K562 (cell line): ENCODE measurements at regions not wholly inside any gene's neighbourhood (a gene's known extent, or its start where the extent isn't known, plus 50 kb on each side); places are given as distances from the start of the nearest gene placed in this dataset.

Experiments
- ATAC-seq: fragments of 200-7000 bp; cut with Tn5 transposase; 3 replicates; pipeline ENCODE4 v1.9.1; 2020; ENCODE audit warnings: moderate library complexity
- BruUV-seq: library from RNA; stranded (reverse); fragments of 400-500 nt; replicated peaks from 2 replicates; lab custom pipeline; 2021; lab: Mats Ljungman, UMichigan
- CTCF ChIA-PET: fragments of 300-600 bp; formaldehyde crosslinking; extraction: SDS; loops from one replicate; lab custom pipeline; 2021; ENCODE audit warnings: low intra/inter-chr PET ratio; lab: Yijun Ruan, JAX
- POLR2A ChIA-PET: fragments of 300-600, 350-650 bp; sonication (Branson Sonifier 250); formaldehyde crosslinking; extraction: SDS; loops from one replicate; lab custom pipeline; 2021; ENCODE audit warnings: antibody characterized with exemption, inconsistent platforms; lab: Yijun Ruan, JAX
- DNase-seq, 4 experiments: peaks; one replicate each; pipeline versions ENCODE4 v3.0.0 to v3.0.0-alpha.2; 2011 to 2018; ENCODE audit warnings: low spot score in 3 of 4, mixed read lengths in 3 of 4; ENCODE audit errors: extremely low read depth in 1 of 4
- FAIRE-seq: peaks from 2 replicates; lab custom pipeline; 2011; peaks lifted over from hg19 to GRCh38; lab: Jason Lieb, UNC
- H2AFZ ChIP-seq: 2 replicates; pipeline ENCODE4 v1.6.0; 2011; ENCODE audit warnings: low read depth, low read length, control low read depth, inconsistent platforms
- H3K27ac ChIP-seq: fragments of 200-600 bp; 3 replicates; pipeline ENCODE4 v1.8.0; 2011; ENCODE audit warnings: low read depth, mild to moderate bottlenecking, control low read depth, inconsistent platforms, low read length, moderate library complexity, mixed read lengths; ENCODE audit errors: extremely low read depth
- H3K27me3 ChIP-seq, 2 experiments: fragments of 300-600 bp in 1 of 2; 2 replicates in 1 of 2; 3 replicates in 1 of 2; pipeline versions ENCODE4 v1.6.0 to v1.8.0; 2011; ENCODE audit warnings: inconsistent platforms in 2 of 2, low read length in 2 of 2, mild to moderate bottlenecking in 1 of 2, mixed read lengths in 1 of 2, moderate library complexity in 1 of 2; ENCODE audit not compliant: control insufficient read depth in 2 of 2, insufficient read depth in 2 of 2
- H3K36me3 ChIP-seq: fragments of 300-600 bp; 3 replicates; pipeline ENCODE4 v1.8.0; 2011; ENCODE audit warnings: mild to moderate bottlenecking, low read length, inconsistent platforms; ENCODE audit not compliant: control insufficient read depth, insufficient read depth
- H3K4me1 ChIP-seq, 2 experiments: fragments of 200-600 bp in 1 of 2; replicated peaks in 1 of 2; 2 replicates in 1 of 2; 3 replicates in 1 of 2; pipeline versions ENCODE4 v1.5.1 to v1.8.0; 2011; ENCODE audit warnings: inconsistent platforms in 2 of 2, low read length in 2 of 2, mild to moderate bottlenecking in 1 of 2, mixed read lengths in 1 of 2, moderate library complexity in 1 of 2; ENCODE audit not compliant: control insufficient read depth in 2 of 2, insufficient read depth in 2 of 2
- H3K4me2 ChIP-seq: 2 replicates; pipeline ENCODE4 v1.6.1; 2011; ENCODE audit warnings: low read length, control low read depth, inconsistent platforms, mixed read lengths; ENCODE audit not compliant: insufficient read depth
- H3K4me3 ChIP-seq: fragments of 200-600 bp; sonication (generic), shearing (Covaris generic); 2 replicates; pipeline ENCODE4 v1.5.1; 2016; ENCODE audit warnings: control low read depth, inconsistent platforms
- H3K79me2 ChIP-seq: fragments of 200-600 bp; 3 replicates; pipeline ENCODE4 v1.8.0; 2011; ENCODE audit warnings: low read length, inconsistent platforms; ENCODE audit not compliant: control insufficient read depth, insufficient read depth
- H3K9ac ChIP-seq, 2 experiments: 2 replicates each; pipeline versions ENCODE4 v1.6.0 to v1.6.1; 2011; ENCODE audit warnings: low read depth in 2 of 2, low read length in 2 of 2, control low read depth in 1 of 2, inconsistent platforms in 1 of 2, mild to moderate bottlenecking in 1 of 2, mixed read lengths in 1 of 2; ENCODE audit not compliant: insufficient read depth in 1 of 2
- H3K9me1 ChIP-seq: one replicate; pipeline ENCODE4 v1.6.0; 2011; ENCODE audit warnings: inconsistent platforms, mild to moderate bottlenecking, low read length, moderate library complexity; ENCODE audit not compliant: control insufficient read depth, insufficient read depth
- H3K9me3 ChIP-seq: replicated peaks from 2 replicates; pipeline ENCODE4 v1.5.1; 2011; ENCODE audit warnings: low read depth, low read length, inconsistent platforms; ENCODE audit not compliant: control insufficient read depth, insufficient read depth
- H4K20me1 ChIP-seq: replicated peaks from 2 replicates; pipeline ENCODE4 v1.6.1; 2011; ENCODE audit warnings: low read length, inconsistent platforms, mixed read lengths; ENCODE audit not compliant: control insufficient read depth, insufficient read depth
- CREB1 ChIP-seq, 2 experiments: sonication (generic) in 1 of 2; formaldehyde crosslinking in 1 of 2; IDR thresholded peaks; 2 replicates each; pipeline versions ENCODE4 v1.6.1 to v1.8.0; 2012 to 2022; ENCODE audit warnings: inconsistent platforms in 1 of 2, mild to moderate bottlenecking in 1 of 2, missing genetic modification reagents in 1 of 2, moderate library complexity in 1 of 2
- KDM4B ChIP-seq, 2 experiments: fragments of 450-650 bp in 1 of 2; sonication (generic) in 1 of 2; IDR thresholded peaks; 2 replicates each; pipeline ENCODE4 v1.6.1; 2016 to 2017; ENCODE audit warnings: borderline replicate concordance in 2 of 2, antibody characterized with exemption in 1 of 2, low read depth in 1 of 2, mild to moderate bottlenecking in 1 of 2
- L3MBTL2 ChIP-seq: fragments of 450-650 bp; IDR thresholded peaks from 2 replicates; pipeline ENCODE4 v1.6.1; 2016; ENCODE audit warnings: mild to moderate bottlenecking, moderate library complexity
- NR3C1 ChIP-seq: sonication (generic); formaldehyde crosslinking; IDR thresholded peaks from 2 replicates; pipeline ENCODE4 v1.8.1; 2022; ENCODE audit warnings: missing genetic modification reagents
- SMAD4 ChIP-seq: fragments of 250-450 bp; sonication (Bioruptor Pico); conservative IDR thresholded peaks from 2 replicates; pipeline ENCODE4 v1.8.0; 2021; ENCODE audit warnings: inconsistent platforms, mild to moderate bottlenecking, moderate library complexity
- SPI1 ChIP-seq: IDR thresholded peaks from 2 replicates; pipeline ENCODE4 v1.6.1; 2011; ENCODE audit warnings: low read depth, low read length, control low read depth, borderline replicate concordance
- WGBS: fragments of 100-300 bp; shearing (Covaris generic); methylation state at CpG from one replicate; pipeline ENCODE4 v1.1.6; 2016; ENCODE audit warnings: low coverage, mixed read lengths; ENCODE audit not compliant: insufficient coverage; ENCODE audit errors: missing lambda C conversion rate; 5-methylcytosine and 5-hydroxymethylcytosine counted together
- in situ Hi-C: fragments of 300-500 bp; cut with MboI; formaldehyde crosslinking; loops from 4 replicates; pipeline ENCODE4 v1.15.0; 2018; ENCODE audit warnings: inconsistent platforms, mixed read lengths
- intact Hi-C: fragments of 100-400 bp; cut with micrococcal nuclease; formaldehyde crosslinking; loops from 2 replicates; pipeline ENCODE4 v1.14.2; 2022

- CTCF ChIA-PET: no interaction called here
- Histone ChIP-seq H3K27me3 (peaks cover 8 to 21% of the 10 kb centered on the region in 2 experiments; a peak in 4 of 5 replicates), H3K9me3 (no peaks in the 10 kb centered on the region), H3K79me2 (no peaks in the 10 kb centered on the region), H3K4me2 (no peak overlapping the region), H2AFZ (no peak overlapping the region), H3K36me3 (no peaks in the 10 kb centered on the region), H3K4me1 (peaks cover 0 to 6% of the 10 kb centered on the region in 2 experiments; a peak in 1 of 5 replicates), H3K9me1 (no peaks in the 10 kb centered on the region), H3K27ac (no peak overlapping the region), H3K9ac (peak overlapping the region in 1 of 2 experiments; percentile 47; a peak in 1 of 4 replicates), H4K20me1 (no peaks in the 10 kb centered on the region), H3K4me3 (no peak overlapping the region)
- ATAC-seq (peak; percentile 35), DNase-seq (no peak), FAIRE-seq (no peak)
- TF ChIP-seq SMAD4: 0 out of 2 replicates have a peak, but pooled peaks have one; percentile 43
- peak; percentile 50; the same call in 1 of the 2 replicates for TF ChIP-seq L3MBTL2
- no peak for TF ChIP-seq NR3C1 (CRISPR knock-in tag)
- TF ChIP-seq CREB1 (IDR thresholded peaks at IDR 0.05): no peak
- no peak for TF ChIP-seq CREB1 (CRISPR knock-in tag; IDR thresholded peaks at IDR 0.05)
- TF ChIP-seq KDM4B (IDR thresholded peaks at IDR 0.05; ENCODE audit: borderline replicate concordance in 2 of 2, low read depth in 1 of 2): no peak
- TF ChIP-seq SPI1: 0 out of 2 replicates have a peak, but pooled peaks have one; percentile 19
- no TSS peak for BruUV-seq
- POLR2A ChIA-PET: interaction anchor here (0.6 to 1.0 kb wide), 4 partner anchors 13 to 1014 kb away, joined by 3 to 4 read pairs (median 3); no protein-coding TSS in a partner anchor
- 18% methylated on average over 22 of the region's 24 CpGs for WGBS
- in situ Hi-C loops (no loop called here), intact Hi-C loops (no loop called here)
These were observed 88.8 kb downstream of the SPRY4 start for GRCh38 chr5:142235870-142236672.
